ENCODE measurements at regions not wholly inside any gene's neighbourhood (a gene's known extent, or its start where the extent isn't known, plus 50 kb on each side); places are given as distances from the start of the nearest gene placed in this dataset.

GRCh38 chrX:81662381-81662780 is 460.5 kb downstream of the SH3BGRL start:
- H3K9me2 ChIP-seq (ENCODE audit: insufficient read depth, low read length), result no peaks in the 10 kb centered on the region
- H3K4me2 ChIP-seq (ENCODE audit: low read length), result no peak overlapping the region
- H4K20me1 ChIP-seq (ENCODE audit: insufficient read depth), result no peaks in the 10 kb centered on the region
- no peaks in the 10 kb centered on the region for H3K27me3 ChIP-seq (ENCODE audit: insufficient read depth, low read depth, low read length)
- no peak overlapping the region for H3K27ac ChIP-seq (ENCODE audit: low read length)
- H2AFZ ChIP-seq (ENCODE audit: low read depth, low read length), result no peak overlapping the region
- H3F3A ChIP-seq (ENCODE audit: insufficient read depth, low read length, poor library complexity, severe bottlenecking), result no peaks in the 10 kb centered on the region
- H3K36me3 ChIP-seq (ENCODE audit: insufficient read depth, low read length), result no peaks in the 10 kb centered on the region
- TF ChIP-seq REST (IDR thresholded peaks at IDR 0.05; ENCODE audit: borderline replicate concordance) (no peak), SMC3 (conservative IDR thresholded peaks at IDR 0.05; ENCODE audit: poor library complexity) (no peak), EP300 (conservative IDR thresholded peaks at IDR 0.05; ENCODE audit: poor library complexity, severe bottlenecking) (no peak)
- no peak overlapping the region for H3K4me3 ChIP-seq (ENCODE audit: low read length)
- H3K9me3 ChIP-seq (ENCODE audit: low read length), result no peaks in the 10 kb centered on the region
- no peaks in the 10 kb centered on the region for H3K79me2 ChIP-seq (replicated peaks; ENCODE audit: insufficient read depth, low read length)
- no peak overlapping the region for H3K9ac ChIP-seq (ENCODE audit: low read length)

- no peak for TF ChIP-seq EP300 (conservative IDR thresholded peaks at IDR 0.05; ENCODE audit: poor library complexity, severe bottlenecking)
- TF ChIP-seq RAD21 (conservative IDR thresholded peaks at IDR 0.05), result no peak
- no peak for TF ChIP-seq CTCF (IDR thresholded peaks at IDR 0.05; ENCODE audit: poor library complexity, severe bottlenecking)
- no peak for TF ChIP-seq MXI1 (conservative IDR thresholded peaks at IDR 0.05; ENCODE audit: poor library complexity, severe bottlenecking)
- no peaks in the 10 kb centered on the region for H3K9me2 ChIP-seq (ENCODE audit: insufficient read depth, low read length)
- H3K36me3 ChIP-seq (ENCODE audit: insufficient read depth, low read length), result no peaks in the 10 kb centered on the region
- H3K27me3 ChIP-seq (ENCODE audit: insufficient read depth, low read depth, low read length), result no peaks in the 10 kb centered on the region
- no peaks in the 10 kb centered on the region for H3F3A ChIP-seq (ENCODE audit: insufficient read depth, low read length, poor library complexity, severe bottlenecking)
- H3K79me2 ChIP-seq (replicated peaks; ENCODE audit: insufficient read depth, low read length), result no peaks in the 10 kb centered on the region
- H3K4me3 ChIP-seq (ENCODE audit: low read length), result no peak overlapping the region
- no peak overlapping the region for H3K27ac ChIP-seq (ENCODE audit: low read length)
- no peak overlapping the region for H3K9ac ChIP-seq (ENCODE audit: low read length)
- no peak overlapping the region for H2AFZ ChIP-seq (ENCODE audit: low read depth, low read length)
- H3K4me2 ChIP-seq (ENCODE audit: low read length), result no peak overlapping the region
- H3K9me3 ChIP-seq (ENCODE audit: low read length), result no peaks in the 10 kb centered on the region
- H4K20me1 ChIP-seq (ENCODE audit: insufficient read depth), result no peaks in the 10 kb centered on the region
These were observed 506.6 kb downstream of the SH3BGRL start for GRCh38 chrX:81708487-81708886.

GRCh38 chrX:81728622-81729021 is 526.7 kb downstream of the SH3BGRL start:
- Histone ChIP-seq H3K79me2 (replicated peaks; ENCODE audit: insufficient read depth, low read length) (no peaks in the 10 kb centered on the region), H4K20me1 (ENCODE audit: insufficient read depth) (no peaks in the 10 kb centered on the region), H3F3A (ENCODE audit: insufficient read depth, low read length, poor library complexity, severe bottlenecking) (no peaks in the 10 kb centered on the region), H3K4me3 (ENCODE audit: low read length) (no peak overlapping the region), H3K4me2 (ENCODE audit: low read length) (no peak overlapping the region), H2AFZ (ENCODE audit: low read depth, low read length) (no peak overlapping the region), H3K9ac (ENCODE audit: low read length) (no peak overlapping the region), H3K36me3 (ENCODE audit: insufficient read depth, low read length) (no peaks in the 10 kb centered on the region), H3K9me3 (ENCODE audit: low read length) (no peaks in the 10 kb centered on the region), H3K27me3 (ENCODE audit: insufficient read depth, low read depth, low read length) (no peaks in the 10 kb centered on the region), H3K27ac (ENCODE audit: low read length) (no peak overlapping the region), H3K9me2 (ENCODE audit: insufficient read depth, low read length) (no peaks in the 10 kb centered on the region)
- TF ChIP-seq TAF1 (IDR thresholded peaks at IDR 0.05; ENCODE audit: low read depth), result no peak
- no peak for TF ChIP-seq CTCF (IDR thresholded peaks at IDR 0.05; ENCODE audit: poor library complexity, severe bottlenecking)
- TF ChIP-seq SMC3 (conservative IDR thresholded peaks at IDR 0.05; ENCODE audit: poor library complexity), result no peak
- TF ChIP-seq MXI1 (conservative IDR thresholded peaks at IDR 0.05; ENCODE audit: poor library complexity, severe bottlenecking), result no peak
- TF ChIP-seq POLR2AphosphoS5 (IDR thresholded peaks at IDR 0.05), result no peak
- no peak for TF ChIP-seq EP300 (conservative IDR thresholded peaks at IDR 0.05; ENCODE audit: poor library complexity, severe bottlenecking)
- TF ChIP-seq RAD21 (conservative IDR thresholded peaks at IDR 0.05), result no peak
- TF ChIP-seq REST (IDR thresholded peaks at IDR 0.05; ENCODE audit: borderline replicate concordance), result no peak
- TF ChIP-seq EZH2 (IDR thresholded peaks at IDR 0.05; ENCODE audit: borderline replicate concordance, insufficient read depth, low read length, poor library complexity, severe bottlenecking), result no peak
